ENCODE measurements at regions not wholly inside any gene's neighbourhood (a gene's known extent, or its start where the extent isn't known, plus 50 kb on each side); places are given as distances from the start of the nearest gene placed in this dataset.
"Not testable (repeated sequence)": the region's sequence is repeated elsewhere in the genome, so short reads cannot be mapped to it uniquely, and the experiment has no call there.

- no peak for DNase-seq
Measured at GRCh38 chr10:3971713-3972112, 186.7 kb upstream of the KLF6 start.

GRCh38 chr10:3969876-3970666 lies 185.1 kb upstream of the KLF6 start:
- DNase-seq, result no peak

GRCh38 chr10:3968727-3969126 lies 183.7 kb upstream of the KLF6 start:
- DNase-seq, result no peak

- DNase-seq, result no peak
Measured at GRCh38 chr10:3964516-3964915, 179.5 kb upstream of the KLF6 start.

GRCh38 chr10:3963191-3963673 lies 178.2 kb upstream of the KLF6 start:
- no peak for DNase-seq

- no peak for DNase-seq
Measured at GRCh38 chr10:3961082-3961481, 176.1 kb upstream of the KLF6 start.

GRCh38 chr10:3960496-3960895 lies 175.5 kb upstream of the KLF6 start:
- no peak for DNase-seq

GRCh38 chr10:3959370-3960325 lies 174.6 kb upstream of the KLF6 start:
- no peak for DNase-seq

GRCh38 chr10:3958472-3958996 lies 173.5 kb upstream of the KLF6 start:
- DNase-seq, result no peak

- DNase-seq, result no peak
Measured at GRCh38 chr10:3955955-3956617, 171.1 kb upstream of the KLF6 start.

GRCh38 chr10:3955493-3955892 lies 170.5 kb upstream of the KLF6 start:
- no peak for DNase-seq

- DNase-seq, result no peak
Measured at GRCh38 chr10:3954615-3955014, 169.6 kb upstream of the KLF6 start.

GRCh38 chr10:3954007-3954406 lies 169.0 kb upstream of the KLF6 start:
- not testable (repeated sequence) for DNase-seq

- DNase-seq, result no peak
Measured at GRCh38 chr10:3951993-3952392, 167.0 kb upstream of the KLF6 start.

- no peak for DNase-seq
Measured at GRCh38 chr10:3950676-3951275, 165.8 kb upstream of the KLF6 start.

GRCh38 chr10:3949711-3950110 lies 164.7 kb upstream of the KLF6 start:
- no peak for DNase-seq

- DNase-seq, result peak; percentile 65
Measured at GRCh38 chr10:3948843-3949242, 163.8 kb upstream of the KLF6 start.

GRCh38 chr10:3946234-3947229 lies 161.5 kb upstream of the KLF6 start:
- DNase-seq, result no peak

- no peak for DNase-seq
Measured at GRCh38 chr10:3945026-3945425, 160.0 kb upstream of the KLF6 start.

GRCh38 chr10:3944591-3944990 lies 159.6 kb upstream of the KLF6 start:
- DNase-seq, result no peak

- DNase-seq, result no peak
Measured at GRCh38 chr10:3943695-3944257, 158.8 kb upstream of the KLF6 start.

Measured in fibroblast of skin of right quadriceps (primary cell).